ENCODE measurements at regions not wholly inside any gene's neighbourhood (a gene's known extent, or its start where the extent isn't known, plus 50 kb on each side); places are given as distances from the start of the nearest gene placed in this dataset.
"Not testable (repeated sequence)": the region's sequence is repeated elsewhere in the genome, so short reads cannot be mapped to it uniquely, and the experiment has no call there.

GRCh38 chr2:87569689-87570397 lies 178.0 kb upstream of the PLGLB2 start:
- peak; percentile 52 for ATAC-seq
- DNase-seq, result not testable (repeated sequence)

DNA sequence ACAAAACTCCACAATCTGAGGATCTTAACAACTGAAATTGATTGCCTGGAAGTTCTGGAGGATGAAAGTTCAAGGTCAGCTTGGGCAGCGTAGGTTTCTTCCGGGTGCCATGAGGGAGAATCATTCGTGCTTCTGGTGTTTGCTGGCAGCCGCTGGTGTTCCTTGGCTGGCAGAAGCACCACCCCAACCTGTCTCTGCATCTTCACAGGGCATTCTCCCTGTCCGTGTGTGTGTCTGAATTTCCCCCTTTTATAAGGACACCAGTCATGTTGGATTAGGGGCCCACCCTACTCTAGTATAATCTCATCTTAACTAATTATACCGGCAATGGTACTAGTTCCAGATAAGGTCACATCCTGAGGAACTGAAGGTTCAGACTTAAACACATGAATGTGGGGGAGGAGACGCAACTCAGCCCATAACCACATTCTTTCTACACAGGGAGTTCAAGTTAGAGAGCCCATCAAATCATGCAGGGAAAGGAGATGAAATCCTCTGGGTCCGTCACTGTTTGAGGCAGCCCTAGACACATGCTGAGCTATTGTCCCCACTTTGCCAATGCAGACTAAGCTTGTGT lies 175.9 kb upstream of the PLGLB2 start:
- DNase-seq, result not testable (repeated sequence)
- ATAC-seq, result peak; percentile 52

DNA sequence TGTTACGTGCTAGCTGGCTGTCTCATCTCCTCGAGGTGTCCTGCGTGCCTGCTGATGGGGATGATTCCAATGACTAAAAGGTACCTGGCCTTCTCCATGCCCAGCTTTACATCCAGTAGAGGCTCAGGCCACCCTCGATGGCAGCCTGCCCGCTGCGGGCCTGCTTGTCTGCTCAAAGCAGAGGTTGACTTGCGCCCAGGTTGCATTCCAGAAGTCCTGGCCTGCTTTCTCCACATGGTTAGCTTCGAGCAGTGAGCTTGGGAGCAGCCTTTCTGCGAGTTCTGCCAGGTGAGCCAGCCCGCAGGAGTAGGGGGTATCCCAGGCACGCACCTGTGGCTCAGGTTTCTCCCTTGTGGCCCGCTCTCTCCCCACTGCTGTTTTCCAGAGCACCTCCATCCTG lies 175.0 kb upstream of the PLGLB2 start:
- DNase-seq, ATAC-seq: not testable (repeated sequence)

- DNase-seq, ATAC-seq: not testable (repeated sequence)
Measured at GRCh38 chr2:87573386-87574192, 174.3 kb upstream of the PLGLB2 start.

- ATAC-seq, DNase-seq: not testable (repeated sequence)
Measured at GRCh38 chr2:87574193-87575119, 173.4 kb upstream of the PLGLB2 start.

DNA sequence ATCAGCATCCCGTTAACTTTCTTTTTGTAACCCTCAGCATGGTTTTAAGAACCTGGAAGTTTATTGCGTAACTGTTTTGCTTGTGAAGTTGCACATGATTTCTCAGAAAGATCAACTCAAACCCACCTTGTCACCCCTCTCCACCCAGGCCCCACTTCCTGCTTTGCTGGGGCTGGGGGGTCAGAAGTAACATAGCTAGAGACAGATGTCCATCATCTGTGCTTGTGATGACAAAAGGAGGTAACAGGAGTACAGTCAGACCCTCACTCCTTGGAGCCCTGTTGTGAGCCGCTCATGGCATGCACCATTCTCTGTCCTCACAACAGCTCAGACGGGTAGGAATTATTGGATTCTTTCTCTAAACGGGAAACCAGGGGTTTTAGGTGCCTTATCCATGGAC lies 172.7 kb upstream of the PLGLB2 start:
- DNase-seq, ATAC-seq: not testable (repeated sequence)

DNA sequence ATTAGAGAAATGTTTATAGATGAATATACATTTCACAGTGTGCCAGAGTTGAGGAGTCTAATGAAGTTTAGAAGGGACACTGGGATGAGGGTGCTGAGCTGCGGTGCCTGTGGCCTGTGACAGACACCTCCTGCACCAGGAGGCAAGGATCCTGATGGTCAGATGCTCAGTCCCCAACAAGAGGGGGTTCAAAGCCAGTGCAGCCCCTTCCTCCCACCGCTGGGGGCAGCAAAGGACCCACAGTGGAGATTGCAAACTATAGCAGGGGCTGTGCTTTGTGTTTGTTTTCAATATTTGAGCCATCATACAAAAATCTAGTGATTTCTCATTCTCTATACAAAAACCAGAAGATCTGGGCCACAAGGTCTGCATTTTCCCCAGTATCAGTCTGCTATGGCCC lies 170.5 kb upstream of the PLGLB2 start:
- not testable (repeated sequence) for DNase-seq, ATAC-seq

- ATAC-seq, result peak; percentile 48
Measured at GRCh38 chr2:87582152-87582551, 165.7 kb upstream of the PLGLB2 start.

GRCh38 chr2:87582579-87582978 lies 165.3 kb upstream of the PLGLB2 start:
- DNase-seq, result not testable (repeated sequence)
- ATAC-seq, result peak; percentile 20

More at GRCh38 chr2:87582152-87582551, 165.7 kb upstream of the PLGLB2 start:
- not testable (repeated sequence) for DNase-seq

DNA sequence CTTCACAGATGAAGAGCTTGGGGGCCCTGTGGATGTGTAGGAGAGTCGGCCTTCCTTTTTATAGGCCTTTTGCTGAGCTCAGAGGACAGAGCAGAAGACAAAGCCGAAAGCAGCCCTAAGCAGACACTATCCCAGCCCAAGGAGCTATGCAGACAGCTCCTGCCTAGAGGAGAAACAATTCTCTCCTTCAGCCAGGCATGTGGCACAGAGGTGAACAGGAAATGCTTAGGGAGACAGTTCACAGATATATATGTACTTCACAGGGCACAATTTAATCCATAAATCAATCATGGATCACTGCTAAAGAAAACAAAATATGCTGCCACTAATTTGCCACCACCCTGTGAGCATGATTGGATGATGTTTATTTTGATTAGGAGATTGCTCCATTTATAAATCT lies 164.5 kb upstream of the PLGLB2 start:
- not testable (repeated sequence) for ATAC-seq, DNase-seq

- DNase-seq, ATAC-seq: not testable (repeated sequence)
Measured at GRCh38 chr2:87583803-87584202, 164.1 kb upstream of the PLGLB2 start.

DNA sequence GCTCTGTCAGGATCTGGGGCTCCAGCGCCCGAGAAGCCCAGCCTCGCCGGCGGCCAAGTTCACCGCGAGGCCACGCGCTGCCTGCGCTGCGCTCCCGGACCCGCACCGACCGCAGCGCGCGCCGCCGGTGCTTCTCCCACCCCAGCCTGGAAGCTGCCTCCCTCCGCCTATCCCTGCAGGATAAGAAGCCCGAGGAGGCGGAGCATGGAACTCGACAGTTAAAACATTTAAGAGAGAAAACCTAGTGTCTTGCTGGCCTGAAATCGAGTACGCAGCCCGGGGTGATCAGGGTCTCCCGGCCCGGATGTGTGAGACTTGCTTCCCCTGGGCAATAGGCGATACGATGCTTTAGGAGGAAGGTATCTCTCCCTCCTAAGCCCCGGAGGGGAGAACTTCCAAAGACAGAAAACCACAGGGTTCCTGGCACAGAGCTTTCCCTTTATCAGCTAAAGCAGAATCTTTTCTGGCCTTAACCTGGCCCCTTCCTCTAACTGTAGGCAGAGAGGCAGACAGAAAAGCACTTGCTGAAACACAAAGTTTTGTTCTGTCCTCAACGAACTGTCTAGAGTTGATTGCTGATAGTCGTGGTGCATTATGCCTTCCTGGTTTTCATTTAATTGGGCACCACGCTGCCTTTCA lies 163.5 kb upstream of the PLGLB2 start:
- peak; percentile 12 for ATAC-seq
- peak; percentile 20 for DNase-seq

GRCh38 chr2:87587934-87588333 lies 160.0 kb upstream of the PLGLB2 start:
- ATAC-seq, DNase-seq: not testable (repeated sequence)

DNA sequence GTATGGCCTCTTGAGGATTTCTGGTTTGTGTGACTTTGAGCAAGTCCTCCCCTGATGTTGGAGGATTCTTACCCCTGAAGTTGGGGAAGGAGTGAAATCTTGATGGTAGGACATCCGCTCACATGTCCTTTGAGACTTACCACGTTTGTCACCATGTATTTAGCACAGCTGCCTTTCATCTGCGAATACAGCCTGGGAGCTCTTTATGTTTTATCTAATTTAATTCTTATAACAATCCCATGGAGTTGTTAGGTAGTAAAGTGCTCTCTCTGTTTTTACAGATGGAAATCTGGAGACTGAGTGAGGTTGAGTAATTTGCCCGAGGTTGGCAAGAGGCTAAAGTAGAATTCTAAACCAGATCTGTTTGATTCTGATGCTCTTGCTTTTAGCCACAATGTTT lies 154.9 kb upstream of the PLGLB2 start:
- DNase-seq, ATAC-seq: not testable (repeated sequence)

DNA sequence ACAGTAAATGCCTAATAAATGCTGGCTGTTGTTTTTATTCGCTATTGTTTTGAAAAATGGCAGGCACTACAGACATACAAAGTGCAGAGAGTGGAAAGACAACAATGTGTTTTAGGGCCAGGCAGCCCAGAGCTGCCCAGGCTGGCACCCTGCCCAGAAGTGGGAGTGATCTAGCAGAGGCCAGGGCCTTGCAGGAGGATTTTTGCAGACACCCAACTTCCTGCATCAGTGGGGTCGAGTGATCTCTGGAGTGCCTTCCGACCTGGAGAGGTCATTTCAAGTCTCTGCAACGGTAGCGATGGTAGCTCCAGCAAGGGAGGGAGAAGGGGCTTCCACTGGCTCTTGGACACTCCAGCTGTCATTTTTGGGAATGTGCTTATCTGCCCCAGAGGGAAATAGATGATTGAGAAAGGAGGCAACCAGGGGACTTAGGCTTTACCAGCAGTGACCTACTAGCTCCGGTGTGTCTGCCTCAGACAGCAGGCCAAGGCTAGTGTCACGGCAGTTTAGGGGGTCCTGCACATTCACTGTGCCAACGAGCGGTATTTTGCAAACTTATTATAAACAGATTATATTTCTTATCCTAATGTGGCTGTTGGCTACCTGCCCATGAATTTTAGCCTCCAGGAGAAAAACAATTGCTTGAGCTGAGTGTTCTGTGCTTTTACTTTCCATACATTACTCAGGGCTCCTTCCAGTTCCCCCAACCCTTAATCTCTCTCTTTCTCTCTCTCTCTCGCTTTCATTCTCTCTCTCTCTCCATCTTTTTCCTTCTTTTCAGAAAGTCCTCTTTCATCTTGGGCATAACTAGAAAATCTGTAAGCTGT lies 153.9 kb upstream of the PLGLB2 start:
- DNase-seq (peak; percentile 54), ATAC-seq (peak; percentile 66)

- DNase-seq, result not testable (repeated sequence)
Measured at GRCh38 chr2:87594611-87594992, 153.3 kb upstream of the PLGLB2 start.

GRCh38 chr2:87595017-87595416 lies 152.9 kb upstream of the PLGLB2 start:
- DNase-seq, ATAC-seq: not testable (repeated sequence)

More at GRCh38 chr2:87594611-87594992, 153.3 kb upstream of the PLGLB2 start:
- ATAC-seq, result not testable (repeated sequence)

- ATAC-seq, DNase-seq: not testable (repeated sequence)
Measured at GRCh38 chr2:87600961-87601360, 146.9 kb upstream of the PLGLB2 start.

- DNase-seq, result not testable (repeated sequence)
Measured at GRCh38 chr2:87602118-87602517, 145.8 kb upstream of the PLGLB2 start.

DNA sequence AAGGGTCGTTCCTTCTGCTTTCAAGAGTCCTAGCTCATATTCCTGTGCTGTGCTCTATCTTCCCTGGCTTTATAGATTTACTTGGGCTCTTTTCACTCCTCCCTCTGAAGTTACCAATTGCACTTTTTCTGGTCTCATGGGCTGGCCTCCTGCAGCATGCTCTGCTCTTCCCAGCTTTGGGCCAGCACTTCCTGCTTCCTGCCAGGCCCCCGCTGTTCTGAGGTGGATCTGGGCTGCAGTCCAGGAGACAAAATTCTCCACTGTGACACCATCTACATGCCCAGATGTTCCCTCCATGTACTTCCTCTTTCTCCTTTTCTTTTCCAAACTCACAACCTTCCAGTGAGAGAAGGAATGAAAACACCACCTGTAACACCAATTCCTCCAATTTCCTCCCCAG lies 145.2 kb upstream of the PLGLB2 start:
- not testable (repeated sequence) for DNase-seq, ATAC-seq

More at GRCh38 chr2:87602118-87602517, 145.8 kb upstream of the PLGLB2 start:
- not testable (repeated sequence) for ATAC-seq
